Omental fat pad (tissue), 3 donors: ENCODE measurements at regions not wholly inside any gene's neighbourhood (a gene's known extent, or its start where the extent isn't known, plus 50 kb on each side); places are given as distances from the start of the nearest gene placed in this dataset.

Experiments used
- ATAC-seq: fragments of 150-250 bp; one replicate; pipeline ENCODE4 v1.9.1; 2016; ENCODE audit warnings: mild to moderate bottlenecking, moderate library complexity; ENCODE audit not compliant: low FRiP score
- DNase-seq: peaks from one replicate; pipeline ENCODE4 v3.0.0-alpha.2; 2019; ENCODE audit warnings: low spot score
- CTCF ChIP-seq, 3 donors: fragments of 450-650 bp; IDR thresholded peaks; one replicate each; pipeline ENCODE4 v1.5.1; 2016 to 2017; ENCODE audit warnings: antibody characterized with exemption in 3 of 3, mild to moderate bottlenecking in 3 of 3, moderate library complexity in 2 of 3

- no peak for DNase-seq
- ATAC-seq: no peak
Measured at GRCh38 chr5:120254385-120254784, 209.7 kb upstream of the PRR16 start.

GRCh38 chr5:120255214-120255613 lies 208.9 kb upstream of the PRR16 start:
- ATAC-seq (no peak), DNase-seq (no peak)
- TF ChIP-seq CTCF (IDR thresholded peaks at IDR 0.05): no peak

More at GRCh38 chr5:120254385-120254784, 209.7 kb upstream of the PRR16 start:
- TF ChIP-seq CTCF (IDR thresholded peaks at IDR 0.05): no peak

- ATAC-seq (no peak), DNase-seq (no peak)
- TF ChIP-seq CTCF (IDR thresholded peaks at IDR 0.05): no peak
Measured at GRCh38 chr5:120256376-120256775, 207.7 kb upstream of the PRR16 start.

- no peak for ATAC-seq
Measured at GRCh38 chr5:120257358-120257971, 206.6 kb upstream of the PRR16 start.

GRCh38 chr5:120258123-120258522 lies 206.0 kb upstream of the PRR16 start:
- no peak for TF ChIP-seq CTCF (IDR thresholded peaks at IDR 0.05)
- no peak for ATAC-seq
- DNase-seq: no peak

More at GRCh38 chr5:120257358-120257971, 206.6 kb upstream of the PRR16 start:
- no peak for TF ChIP-seq CTCF (IDR thresholded peaks at IDR 0.05)
- no peak for DNase-seq

- TF ChIP-seq CTCF (IDR thresholded peaks at IDR 0.05): no peak
- ATAC-seq: no peak
Measured at GRCh38 chr5:120260651-120261050, 203.4 kb upstream of the PRR16 start.

GRCh38 chr5:120270498-120270897 lies 193.6 kb upstream of the PRR16 start:
- no peak for TF ChIP-seq CTCF (IDR thresholded peaks at IDR 0.05)
- ATAC-seq: no peak
- no peak for DNase-seq

More at GRCh38 chr5:120260651-120261050, 203.4 kb upstream of the PRR16 start:
- no peak for DNase-seq
